ENCODE measurements at regions not wholly inside any gene's neighbourhood (a gene's known extent, or its start where the extent isn't known, plus 50 kb on each side); places are given as distances from the start of the nearest gene placed in this dataset.

- Histone ChIP-seq H3K27ac (ENCODE audit: extremely low read depth, low read depth, low read length) (no peak overlapping the region), H3K36me3 (ENCODE audit: control insufficient read depth in 2 of 2, insufficient read depth in 1 of 2, low read length in 2 of 2) (no peaks in the 10 kb centered on the region), H3K4me3 (ENCODE audit: low read depth, low read length) (no peak overlapping the region), H3K9me3 (ENCODE audit: control insufficient read depth, insufficient read depth, low read depth, low read length) (no peaks in the 10 kb centered on the region), H3K4me1 (ENCODE audit: control insufficient read depth, insufficient read depth, low read length) (no peaks in the 10 kb centered on the region)
- ChIA-PET CTCF (interaction anchor here (0.5 kb wide), 1 partner anchor 686 kb away, joined by 5 read pairs; no protein-coding TSS in a partner anchor), POLR2A (no interaction called here)
- TF ChIP-seq GFI1B (tag by site-specific recombination; IDR thresholded peaks at IDR 0.05) (no peak), ZNF202 (tag by site-specific recombination; IDR thresholded peaks at IDR 0.05; ENCODE audit: borderline replicate concordance) (no peak), GLI4 (tag by site-specific recombination; IDR thresholded peaks at IDR 0.05) (no peak), ZNF555 (tag by site-specific recombination; conservative IDR thresholded peaks at IDR 0.05) (no peak), ZNF433 (tag by site-specific recombination; IDR thresholded peaks at IDR 0.05; ENCODE audit: low read depth) (no peak), ZNF121 (tag by site-specific recombination; IDR thresholded peaks at IDR 0.05) (no peak), ZNF37A (tag by site-specific recombination; IDR thresholded peaks at IDR 0.05) (no peak), PRDM4 (tag by site-specific recombination; IDR thresholded peaks at IDR 0.05) (no peak), ZNF510 (tag by site-specific recombination; IDR thresholded peaks at IDR 0.05; ENCODE audit: insufficient replicate concordance) (no peak), ZNF76 (tag by site-specific recombination; IDR thresholded peaks at IDR 0.05; ENCODE audit: borderline replicate concordance, low read depth) (no peak), MYNN (tag by site-specific recombination; IDR thresholded peaks at IDR 0.05; ENCODE audit: borderline replicate concordance) (no peak), ZNF747 (tag by site-specific recombination; IDR thresholded peaks at IDR 0.05) (no peak), ZNF654 (tag by site-specific recombination; IDR thresholded peaks at IDR 0.05; ENCODE audit: low read depth) (no peak), ZNF639 (tag by site-specific recombination; IDR thresholded peaks at IDR 0.05) (no peak), ZNF184 (tag by site-specific recombination; IDR thresholded peaks at IDR 0.05) (no peak), ZNF513 (tag by site-specific recombination; IDR thresholded peaks at IDR 0.05) (no peak), ZSCAN23 (tag by site-specific recombination; IDR thresholded peaks at IDR 0.05) (no peak), ZNF473 (tag by site-specific recombination; IDR thresholded peaks at IDR 0.05) (no peak), ZNF148 (tag by site-specific recombination; IDR thresholded peaks at IDR 0.05; ENCODE audit: borderline replicate concordance) (no peak)
Observed at GRCh38 chr9:24045150-24045549, 219.1 kb upstream of the ELAVL2 start.
